ENCODE measurements at regions not wholly inside any gene's neighbourhood (a gene's known extent, or its start where the extent isn't known, plus 50 kb on each side); places are given as distances from the start of the nearest gene placed in this dataset.
A peak's percentile ranks its signal among the peaks of the same experiment; 100 is the strongest.

DNA sequence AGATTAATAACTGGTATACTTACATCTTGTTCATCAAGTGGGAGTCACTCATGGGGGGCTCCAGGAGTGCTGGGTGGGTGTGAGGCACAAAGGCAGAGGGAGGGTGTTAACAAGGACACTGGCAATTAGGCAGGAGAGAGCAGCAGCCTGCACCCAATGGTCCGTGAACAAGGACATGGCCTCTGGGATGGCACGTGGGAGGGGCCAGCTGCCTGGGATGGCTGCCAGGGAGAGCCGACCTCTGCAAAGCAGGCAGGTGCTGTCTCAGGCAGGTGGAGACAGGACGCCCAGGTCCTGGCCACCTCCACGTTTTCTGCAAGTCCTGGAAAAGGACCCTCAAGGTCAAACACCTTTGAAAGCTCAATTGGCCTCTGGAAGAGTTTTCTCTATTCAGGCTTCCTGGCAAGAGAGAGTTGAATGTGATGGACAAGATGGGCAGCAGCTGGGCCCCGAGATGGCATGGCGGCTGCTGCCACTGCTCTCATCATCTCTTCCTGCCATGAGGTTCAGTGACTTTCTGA, 257.1 kb downstream of the BUD13 start:
- ATAC-seq, result no peak
- no peak for DNase-seq (ENCODE audit: low read depth in 1 of 2, low spot score in 1 of 2)
- no peak for FAIRE-seq
- POLR2A ChIA-PET, result no interaction called here
- Histone ChIP-seq H3K4me2 (no peak overlapping the region), H3K9me3 (no peaks in the 10 kb centered on the region), H3K27ac (no peak overlapping the region), H3K4me1 (no peaks in the 10 kb centered on the region), H3K4me3 (no peak overlapping the region)
- CTCF ChIA-PET, result interaction anchor here (1.3 kb wide), 1 partner anchor 125 kb away, joined by 3 read pairs; no protein-coding TSS in a partner anchor
- 6% methylated on average over 6 of the region's 7 CpGs for WGBS (ENCODE audit: missing lambda C conversion rate)
- TF ChIP-seq ESRRA (IDR thresholded peaks at IDR 0.05; ENCODE audit: borderline replicate concordance, low read length) (no peak), NPAS2 (CRISPR knock-in tag; IDR thresholded peaks at IDR 0.05; ENCODE audit: borderline replicate concordance) (no peak), ZSCAN20 (CRISPR knock-in tag; IDR thresholded peaks at IDR 0.05) (no peak), CBX8 (IDR thresholded peaks at IDR 0.05) (no peak), HOXB13 (CRISPR knock-in tag; IDR thresholded peaks at IDR 0.05; ENCODE audit: low read depth) (no peak), JUN (IDR thresholded peaks at IDR 0.05) (no peak)
- TF ChIP-seq, protein P1, sequence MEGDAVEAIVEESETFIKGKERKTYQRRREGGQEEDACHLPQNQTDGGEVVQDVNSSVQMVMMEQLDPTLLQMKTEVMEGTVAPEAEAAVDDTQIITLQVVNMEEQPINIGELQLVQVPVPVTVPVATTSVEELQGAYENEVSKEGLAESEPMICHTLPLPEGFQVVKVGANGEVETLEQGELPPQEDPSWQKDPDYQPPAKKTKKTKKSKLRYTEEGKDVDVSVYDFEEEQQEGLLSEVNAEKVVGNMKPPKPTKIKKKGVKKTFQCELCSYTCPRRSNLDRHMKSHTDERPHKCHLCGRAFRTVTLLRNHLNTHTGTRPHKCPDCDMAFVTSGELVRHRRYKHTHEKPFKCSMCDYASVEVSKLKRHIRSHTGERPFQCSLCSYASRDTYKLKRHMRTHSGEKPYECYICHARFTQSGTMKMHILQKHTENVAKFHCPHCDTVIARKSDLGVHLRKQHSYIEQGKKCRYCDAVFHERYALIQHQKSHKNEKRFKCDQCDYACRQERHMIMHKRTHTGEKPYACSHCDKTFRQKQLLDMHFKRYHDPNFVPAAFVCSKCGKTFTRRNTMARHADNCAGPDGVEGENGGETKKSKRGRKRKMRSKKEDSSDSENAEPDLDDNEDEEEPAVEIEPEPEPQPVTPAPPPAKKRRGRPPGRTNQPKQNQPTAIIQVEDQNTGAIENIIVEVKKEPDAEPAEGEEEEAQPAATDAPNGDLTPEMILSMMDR (IDR thresholded peaks at IDR 0.05), result no peak
- TF ChIP-seq, protein P2, sequence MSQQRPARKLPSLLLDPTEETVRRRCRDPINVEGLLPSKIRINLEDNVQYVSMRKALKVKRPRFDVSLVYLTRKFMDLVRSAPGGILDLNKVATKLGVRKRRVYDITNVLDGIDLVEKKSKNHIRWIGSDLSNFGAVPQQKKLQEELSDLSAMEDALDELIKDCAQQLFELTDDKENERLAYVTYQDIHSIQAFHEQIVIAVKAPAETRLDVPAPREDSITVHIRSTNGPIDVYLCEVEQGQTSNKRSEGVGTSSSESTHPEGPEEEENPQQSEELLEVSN (IDR thresholded peaks at IDR 0.05; ENCODE audit: borderline replicate concordance, low read depth), result no peak
- TF ChIP-seq, protein P3, sequence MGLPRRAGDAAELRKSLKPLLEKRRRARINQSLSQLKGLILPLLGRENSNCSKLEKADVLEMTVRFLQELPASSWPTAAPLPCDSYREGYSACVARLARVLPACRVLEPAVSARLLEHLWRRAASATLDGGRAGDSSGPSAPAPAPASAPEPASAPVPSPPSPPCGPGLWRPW (IDR thresholded peaks at IDR 0.05), result no peak

DNA sequence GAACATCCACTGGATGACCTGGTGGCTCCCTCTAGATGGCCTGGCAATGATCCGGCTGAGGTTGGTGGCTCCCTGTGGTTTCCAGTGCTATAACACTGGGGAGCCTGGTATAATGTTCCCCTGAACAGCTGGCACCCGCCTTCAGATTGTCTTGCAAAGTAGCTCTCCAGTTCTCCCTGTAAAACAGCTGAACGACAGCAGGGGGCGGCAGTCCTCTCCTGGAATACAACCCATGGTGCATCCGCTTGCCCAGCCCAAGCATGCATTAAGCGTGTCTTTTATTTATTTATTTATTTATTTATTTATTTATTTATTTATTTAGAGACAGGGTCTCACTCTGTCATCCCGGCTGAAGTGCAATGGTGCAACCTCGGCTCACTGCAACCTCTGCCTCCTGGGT, 258.9 kb downstream of the BUD13 start:
- DNase-seq (ENCODE audit: low read depth in 1 of 2, low spot score in 1 of 2) (peak in 1 of 2 experiments; percentile 54), FAIRE-seq (no peak), ATAC-seq (peak in 1 of 2 experiments; percentile 71; a peak in 3 of 6 replicates)
- ChIA-PET CTCF (interaction anchor here (0.6 to 1.5 kb wide), 6 partner anchors 9 to 177 kb away, joined by 3 to 8 read pairs (median 4); no protein-coding TSS in a partner anchor), POLR2A (no interaction called here)
- no peaks in the 10 kb centered on the region for H3K9me3 ChIP-seq
- no peak overlapping the region for H3K4me2 ChIP-seq
- no peak overlapping the region for H3K27ac ChIP-seq
- 8% methylated on average over 7 of the region's 8 CpGs for WGBS (ENCODE audit: missing lambda C conversion rate)
- H3K4me1 ChIP-seq, result no peaks in the 10 kb centered on the region
- TF ChIP-seq SMC3 (IDR thresholded peaks at IDR 0.05) (peak; percentile 39; the same call in 1 of the 3 replicates), NFE2L2 (conservative IDR thresholded peaks at IDR 0.05; ENCODE audit: low read length) (no peak), RAD21 (conservative IDR thresholded peaks at IDR 0.05 in 1 of 2, IDR thresholded peaks at IDR 0.05 in 1 of 2) (peak; percentile 29 to 40; a peak in 3 of 5 replicates), ZC3H11A (IDR thresholded peaks at IDR 0.05) (peak; percentile 20; the same call in 1 of the 2 replicates)
- TF ChIP-seq, protein P1 (IDR thresholded peaks at IDR 0.05), result peak; percentile 24; the same call in 1 of the 3 replicates
- TF ChIP-seq, protein P4, sequence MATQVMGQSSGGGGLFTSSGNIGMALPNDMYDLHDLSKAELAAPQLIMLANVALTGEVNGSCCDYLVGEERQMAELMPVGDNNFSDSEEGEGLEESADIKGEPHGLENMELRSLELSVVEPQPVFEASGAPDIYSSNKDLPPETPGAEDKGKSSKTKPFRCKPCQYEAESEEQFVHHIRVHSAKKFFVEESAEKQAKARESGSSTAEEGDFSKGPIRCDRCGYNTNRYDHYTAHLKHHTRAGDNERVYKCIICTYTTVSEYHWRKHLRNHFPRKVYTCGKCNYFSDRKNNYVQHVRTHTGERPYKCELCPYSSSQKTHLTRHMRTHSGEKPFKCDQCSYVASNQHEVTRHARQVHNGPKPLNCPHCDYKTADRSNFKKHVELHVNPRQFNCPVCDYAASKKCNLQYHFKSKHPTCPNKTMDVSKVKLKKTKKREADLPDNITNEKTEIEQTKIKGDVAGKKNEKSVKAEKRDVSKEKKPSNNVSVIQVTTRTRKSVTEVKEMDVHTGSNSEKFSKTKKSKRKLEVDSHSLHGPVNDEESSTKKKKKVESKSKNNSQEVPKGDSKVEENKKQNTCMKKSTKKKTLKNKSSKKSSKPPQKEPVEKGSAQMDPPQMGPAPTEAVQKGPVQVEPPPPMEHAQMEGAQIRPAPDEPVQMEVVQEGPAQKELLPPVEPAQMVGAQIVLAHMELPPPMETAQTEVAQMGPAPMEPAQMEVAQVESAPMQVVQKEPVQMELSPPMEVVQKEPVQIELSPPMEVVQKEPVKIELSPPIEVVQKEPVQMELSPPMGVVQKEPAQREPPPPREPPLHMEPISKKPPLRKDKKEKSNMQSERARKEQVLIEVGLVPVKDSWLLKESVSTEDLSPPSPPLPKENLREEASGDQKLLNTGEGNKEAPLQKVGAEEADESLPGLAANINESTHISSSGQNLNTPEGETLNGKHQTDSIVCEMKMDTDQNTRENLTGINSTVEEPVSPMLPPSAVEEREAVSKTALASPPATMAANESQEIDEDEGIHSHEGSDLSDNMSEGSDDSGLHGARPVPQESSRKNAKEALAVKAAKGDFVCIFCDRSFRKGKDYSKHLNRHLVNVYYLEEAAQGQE (IDR thresholded peaks at IDR 0.05), result no peak
- H3K4me3 ChIP-seq, result no peak overlapping the region
